Psoas muscle (tissue), 7 donors: ENCODE measurements at regions not wholly inside any gene's neighbourhood (a gene's known extent, or its start where the extent isn't known, plus 50 kb on each side); places are given as distances from the start of the nearest gene placed in this dataset.

Experiments used
- ATAC-seq, 4 donors: fragments of 200-7000 bp; cut with Tn5 transposase; one replicate each; pipeline ENCODE4 v1.9.1; 2020; ENCODE audit warnings: moderate library complexity in 3 of 4, mild to moderate bottlenecking in 2 of 4
- DNase-seq, 2 donors: peaks; one replicate each; pipeline ENCODE4 v3.0.0-alpha.2; 2020
- H3K27ac ChIP-seq: fragments of 200-600 bp; one replicate; pipeline ENCODE4 v1.8.0; 2022
- H3K27me3 ChIP-seq, 3 donors: fragments of 200-600 bp in 1 of 3; one replicate each; pipeline versions ENCODE4 v1.6.1 to v1.8.0; 2013 to 2022; ENCODE audit warnings: low read length in 2 of 3, mild to moderate bottlenecking in 2 of 3, moderate library complexity in 1 of 3; ENCODE audit not compliant: insufficient read depth in 3 of 3
- H3K36me3 ChIP-seq, 2 donors: fragments of 200-600 bp in 1 of 2; one replicate each; pipeline versions ENCODE4 v1.6.1 to v1.8.0; 2013 to 2022; ENCODE audit warnings: low read depth in 1 of 2, mild to moderate bottlenecking in 1 of 2, moderate library complexity in 1 of 2; ENCODE audit not compliant: insufficient read depth in 1 of 2
- H3K4me1 ChIP-seq: fragments of 200-600 bp; one replicate; pipeline ENCODE4 v1.8.0; 2022
- H3K4me3 ChIP-seq: fragments of 200-600 bp; one replicate; pipeline ENCODE4 v1.8.0; 2022; ENCODE audit warnings: mild to moderate bottlenecking
- H3K9me3 ChIP-seq: fragments of 200-600 bp; one replicate; pipeline ENCODE4 v1.8.0; 2022
- CTCF ChIP-seq: fragments of 200-600 bp; IDR thresholded peaks from one replicate; pipeline ENCODE4 v1.8.0; 2022; ENCODE audit warnings: antibody characterized with exemption
- WGBS, 3 donors: extraction: QIAGEN DNeasy Blood & Tissue Kit; methylation state at CpG; one replicate each; pipeline versions ENCODE4 v1.1.6 to v1.1.7; 2013; 5-methylcytosine and 5-hydroxymethylcytosine counted together
- intact Hi-C, 2 donors: fragments of 100-400 bp; cut with DNase I; formaldehyde crosslinking; loops; one replicate each; pipeline versions ENCODE4 v1.11.0 to v1.14.2; 2022
- donor health status: healthy with polysubstance abuse.
- donor health status: DM: no; HTN: no; CAD: no; lungs with moderate emphysema.
- donor health status: Bipolar disorder and iron deficiency.
- donor health status: healthy.
- donor health status: DM: yes; HTN: yes; CAD: no.
- donor health status: DM: no; HTN: no; CAD: no.
- donor health status: DM: yes; HTN: yes; CAD: no.

- WGBS, 3 donors: 84 to 87% (median 85%) methylated on average over 4 of the region's 4 CpGs
- intact Hi-C loops: no loop called here
- Histone ChIP-seq H3K9me3 (no peaks in the 10 kb centered on the region), H3K4me3 (no peak overlapping the region), H3K4me1 (no peaks in the 10 kb centered on the region), H3K36me3 (no peaks in the 10 kb centered on the region), H3K27ac (no peak overlapping the region), H3K27me3 (no peaks in the 10 kb centered on the region)
- DNase-seq (no peak), ATAC-seq (no peak)
- TF ChIP-seq CTCF: no peak
Observed at GRCh38 chr1:195876792-195877191, 731.4 kb downstream of the KCNT2 start.

- H3K27me3 ChIP-seq: no peaks in the 10 kb centered on the region
- ATAC-seq (no peak), DNase-seq (no peak)
- H3K36me3 ChIP-seq: no peaks in the 10 kb centered on the region
- H3K9me3 ChIP-seq: no peaks in the 10 kb centered on the region
- no peak overlapping the region for H3K27ac ChIP-seq
- H3K4me1 ChIP-seq: no peaks in the 10 kb centered on the region
- H3K4me3 ChIP-seq: no peak overlapping the region
- intact Hi-C loops: no loop called here
- 81 to 94% (median 85%) methylated on average over 3 of the region's 3 CpGs for WGBS, 3 donors
- no peak for TF ChIP-seq CTCF
Observed at GRCh38 chr1:195872376-195872775, 735.9 kb downstream of the KCNT2 start.

- H3K27ac ChIP-seq: no peak overlapping the region
- no peak for ATAC-seq
- DNase-seq: no peak
- intact Hi-C loops: no loop called here
- H3K4me1 ChIP-seq: no peaks in the 10 kb centered on the region
- H3K27me3 ChIP-seq: no peaks in the 10 kb centered on the region
- no peak for TF ChIP-seq CTCF
- no peaks in the 10 kb centered on the region for H3K36me3 ChIP-seq
- H3K9me3 ChIP-seq: no peaks in the 10 kb centered on the region
- H3K4me3 ChIP-seq: no peak overlapping the region
Observed at GRCh38 chr1:195867638-195868037, 740.6 kb downstream of the KCNT2 start.

GRCh38 chr1:195866781-195867222 lies 741.4 kb downstream of the KCNT2 start:
- intact Hi-C loops: no loop called here
- no peaks in the 10 kb centered on the region for H3K36me3 ChIP-seq
- no peak for ATAC-seq
- no peak for TF ChIP-seq CTCF
- DNase-seq: no peak
- no peak overlapping the region for H3K4me3 ChIP-seq
- H3K9me3 ChIP-seq: no peaks in the 10 kb centered on the region
- H3K4me1 ChIP-seq: no peaks in the 10 kb centered on the region
- H3K27me3 ChIP-seq: no peaks in the 10 kb centered on the region
- no peak overlapping the region for H3K27ac ChIP-seq
- 86 to 93% (median 92%) methylated on average over 1 of the region's 1 CpG for WGBS, 3 donors

- Histone ChIP-seq H3K27me3 (no peaks in the 10 kb centered on the region), H3K36me3 (no peaks in the 10 kb centered on the region), H3K4me1 (no peaks in the 10 kb centered on the region), H3K4me3 (no peak overlapping the region), H3K27ac (no peak overlapping the region), H3K9me3 (no peaks in the 10 kb centered on the region)
- no peak for DNase-seq
- no peak for TF ChIP-seq CTCF
- intact Hi-C loops: no loop called here
- 68 to 74% (median 72%) methylated on average over 6 of the region's 6 CpGs for WGBS, 3 donors
- ATAC-seq: no peak
Observed at GRCh38 chr1:195866091-195866780, 742.0 kb downstream of the KCNT2 start.
